ENCODE measurements at regions not wholly inside any gene's neighbourhood (a gene's known extent, or its start where the extent isn't known, plus 50 kb on each side); places are given as distances from the start of the nearest gene placed in this dataset.

GRCh38 chr7:47143339-47143738 lies 438.6 kb downstream of the TNS3 start:
- TF ChIP-seq, protein P1, sequence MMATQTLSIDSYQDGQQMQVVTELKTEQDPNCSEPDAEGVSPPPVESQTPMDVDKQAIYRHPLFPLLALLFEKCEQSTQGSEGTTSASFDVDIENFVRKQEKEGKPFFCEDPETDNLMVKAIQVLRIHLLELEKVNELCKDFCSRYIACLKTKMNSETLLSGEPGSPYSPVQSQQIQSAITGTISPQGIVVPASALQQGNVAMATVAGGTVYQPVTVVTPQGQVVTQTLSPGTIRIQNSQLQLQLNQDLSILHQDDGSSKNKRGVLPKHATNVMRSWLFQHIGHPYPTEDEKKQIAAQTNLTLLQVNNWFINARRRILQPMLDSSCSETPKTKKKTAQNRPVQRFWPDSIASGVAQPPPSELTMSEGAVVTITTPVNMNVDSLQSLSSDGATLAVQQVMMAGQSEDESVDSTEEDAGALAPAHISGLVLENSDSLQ (IDR thresholded peaks at IDR 0.05) = no peak
- TF ChIP-seq SUZ12 (IDR thresholded peaks at IDR 0.05) = no peak
- TF ChIP-seq HDGF (IDR thresholded peaks at IDR 0.05; ENCODE audit: borderline replicate concordance) = no peak
- TF ChIP-seq ZNF384 (IDR thresholded peaks at IDR 0.05) = no peak
- no peak for TF ChIP-seq ELF4 (IDR thresholded peaks at IDR 0.05)
- TF ChIP-seq NFRKB (IDR thresholded peaks at IDR 0.05) = no peak
- TF ChIP-seq BHLHE40 (IDR thresholded peaks at IDR 0.05; ENCODE audit: borderline replicate concordance) = no peak
- TF ChIP-seq L3MBTL2 (conservative IDR thresholded peaks at IDR 0.05) = no peak
- no peak for TF ChIP-seq SP1 (IDR thresholded peaks at IDR 0.05)
- TF ChIP-seq FOXM1 (IDR thresholded peaks at IDR 0.05; ENCODE audit: borderline replicate concordance) = no peak

All from HEK293T (cell line).